Natural killer cell treated with Interleukin-12 subunit alpha and Interleukin-12 subunit beta and Interleukin-15 and Interleukin-18, amount 100 ng/mL, for 72 hours (primary cell): ENCODE measurements at regions not wholly inside any gene's neighbourhood (a gene's known extent, or its start where the extent isn't known, plus 50 kb on each side); places are given as distances from the start of the nearest gene placed in this dataset.
"Not testable (repeated sequence)": the region's sequence is repeated elsewhere in the genome, so short reads cannot be mapped to it uniquely, and the experiment has no call there.

Experiments used
- ATAC-seq, 2 donors: fragments of 150-1000 bp; cut with Tn5 transposase in 1 of 2; sonication (Bioruptor Pico), chemical (Tn5 transposase) in 1 of 2; 2 replicates each; pipeline ENCODE4 v1.10.0; 2021
- DNase-seq: peaks from one replicate; pipeline ENCODE4 v3.0.0; 2022; ENCODE audit warnings: low spot score
- H3K27ac Mint-ChIP-seq, 2 donors: 1 replicate in 1 of 2; 2 replicates in 1 of 2; pipeline ENCODE4 v1.8.0; 2022; ENCODE audit warnings: mixed read lengths in 2 of 2, mild to moderate bottlenecking in 1 of 2, moderate library complexity in 1 of 2
- H3K27me3 Mint-ChIP-seq, 2 donors: 1 replicate in 1 of 2; 2 replicates in 1 of 2; pipeline ENCODE4 v1.8.0; 2022; ENCODE audit warnings: mixed read lengths in 2 of 2
- H3K36me3 Mint-ChIP-seq: one replicate; pipeline ENCODE4 v1.8.0; 2022; ENCODE audit warnings: mixed read lengths
- H3K4me1 Mint-ChIP-seq, 2 donors: 1 replicate in 1 of 2; 2 replicates in 1 of 2; pipeline ENCODE4 v1.8.0; 2022; ENCODE audit warnings: low read depth in 2 of 2, mixed read lengths in 2 of 2, mild to moderate bottlenecking in 1 of 2
- H3K4me3 Mint-ChIP-seq: one replicate; pipeline ENCODE4 v1.8.0; 2022; ENCODE audit warnings: mixed read lengths
- H3K9me3 Mint-ChIP-seq: 2 replicates; pipeline ENCODE4 v1.8.0; 2022; ENCODE audit warnings: mixed read lengths

- Mint-ChIP-seq H3K27ac (no peak overlapping the region), H3K9me3 (no peaks in the 10 kb centered on the region), H3K4me1 (peaks cover 6 to 10% of the 10 kb centered on the region in 2 donors), H3K27me3 (peaks cover 0 to 8% of the 10 kb centered on the region in 2 donors), H3K36me3 (no peaks in the 10 kb centered on the region), H3K4me3 (no peak overlapping the region)
- no peak for ATAC-seq
- no peak for DNase-seq
Observed at GRCh38 chr3:33977227-33977626, 178.8 kb downstream of the PDCD6IP start.

- Mint-ChIP-seq H3K27me3 (peaks cover 5 to 14% of the 10 kb centered on the region in 2 donors), H3K9me3 (no peaks in the 10 kb centered on the region), H3K4me1 (no peaks in the 10 kb centered on the region), H3K36me3 (no peaks in the 10 kb centered on the region), H3K27ac (no peak overlapping the region), H3K4me3 (no peak overlapping the region)
- no peak for ATAC-seq
- DNase-seq: no peak
Observed at GRCh38 chr3:33980252-33980651, 181.8 kb downstream of the PDCD6IP start.

- H3K9me3 Mint-ChIP-seq: no peaks in the 10 kb centered on the region
- ATAC-seq: no peak
- H3K27me3 Mint-ChIP-seq: peaks cover 13 to 27% of the 10 kb centered on the region in 2 donors
- no peak for DNase-seq
- peaks cover 0 to 4% of the 10 kb centered on the region in 2 donors for H3K4me1 Mint-ChIP-seq
- no peak overlapping the region for H3K27ac Mint-ChIP-seq
- H3K4me3 Mint-ChIP-seq: no peak overlapping the region
- peaks cover 5% of the 10 kb centered on the region for H3K36me3 Mint-ChIP-seq
Observed at GRCh38 chr3:33982269-33982798, 183.9 kb downstream of the PDCD6IP start.

GRCh38 chr3:33982949-33983348, 184.5 kb downstream of the PDCD6IP start:
- ATAC-seq, H3K9me3 Mint-ChIP-seq, H3K4me1 Mint-ChIP-seq, H3K4me3 Mint-ChIP-seq, H3K27ac Mint-ChIP-seq, DNase-seq, H3K36me3 Mint-ChIP-seq: not testable (repeated sequence)
- peaks cover 13 to 30% of the 10 kb centered on the region in 2 donors for H3K27me3 Mint-ChIP-seq

GRCh38 chr3:33989229-33989628, 190.8 kb downstream of the PDCD6IP start:
- Mint-ChIP-seq H3K4me3 (no peak overlapping the region), H3K9me3 (no peaks in the 10 kb centered on the region), H3K27me3 (peaks cover 24 to 49% of the 10 kb centered on the region in 2 donors), H3K4me1 (peaks cover 0 to 4% of the 10 kb centered on the region in 2 donors), H3K27ac (no peak overlapping the region), H3K36me3 (peaks cover 11% of the 10 kb centered on the region)
- ATAC-seq (no peak), DNase-seq (no peak)

- H3K9me3 Mint-ChIP-seq: no peaks in the 10 kb centered on the region
- peaks cover 11% of the 10 kb centered on the region for H3K36me3 Mint-ChIP-seq
- H3K27ac Mint-ChIP-seq: no peak overlapping the region
- ATAC-seq: no peak
- H3K4me1 Mint-ChIP-seq: no peaks in the 10 kb centered on the region
- H3K27me3 Mint-ChIP-seq: peaks cover 11 to 26% of the 10 kb centered on the region in 2 donors
- no peak overlapping the region for H3K4me3 Mint-ChIP-seq
- DNase-seq: no peak
Observed at GRCh38 chr3:33991673-33992072, 193.2 kb downstream of the PDCD6IP start.

GRCh38 chr3:33993631-33994030, 195.2 kb downstream of the PDCD6IP start:
- H3K9me3 Mint-ChIP-seq: no peaks in the 10 kb centered on the region
- H3K36me3 Mint-ChIP-seq: peaks cover 11% of the 10 kb centered on the region
- ATAC-seq: no peak
- H3K27ac Mint-ChIP-seq: no peak overlapping the region
- peaks cover 11 to 16% of the 10 kb centered on the region in 2 donors for H3K27me3 Mint-ChIP-seq
- H3K4me3 Mint-ChIP-seq: no peak overlapping the region
- H3K4me1 Mint-ChIP-seq: no peaks in the 10 kb centered on the region
- DNase-seq: no peak

GRCh38 chr3:33994568-33994967, 196.1 kb downstream of the PDCD6IP start:
- no peak for ATAC-seq
- H3K27me3 Mint-ChIP-seq: peaks cover 11 to 15% of the 10 kb centered on the region in 2 donors
- peaks cover 11% of the 10 kb centered on the region for H3K36me3 Mint-ChIP-seq
- H3K4me3 Mint-ChIP-seq: no peak overlapping the region
- H3K27ac Mint-ChIP-seq: no peak overlapping the region
- no peak for DNase-seq
- no peaks in the 10 kb centered on the region for H3K4me1 Mint-ChIP-seq
- no peaks in the 10 kb centered on the region for H3K9me3 Mint-ChIP-seq

GRCh38 chr3:34000301-34000700, 201.9 kb downstream of the PDCD6IP start:
- Mint-ChIP-seq H3K36me3 (no peaks in the 10 kb centered on the region), H3K4me1 (no peaks in the 10 kb centered on the region), H3K27me3 (peaks cover 0 to under 1% of the 10 kb centered on the region in 2 donors), H3K9me3 (no peaks in the 10 kb centered on the region), H3K4me3 (no peak overlapping the region), H3K27ac (no peak overlapping the region)
- no peak for ATAC-seq
- DNase-seq: no peak

GRCh38 chr3:34001022-34001421, 202.6 kb downstream of the PDCD6IP start:
- Mint-ChIP-seq H3K9me3 (no peaks in the 10 kb centered on the region), H3K4me3 (no peak overlapping the region), H3K27me3 (peaks cover 0 to 2% of the 10 kb centered on the region in 2 donors), H3K27ac (no peak overlapping the region), H3K4me1 (no peaks in the 10 kb centered on the region), H3K36me3 (no peaks in the 10 kb centered on the region)
- DNase-seq: no peak
- no peak for ATAC-seq

- Mint-ChIP-seq H3K36me3 (no peaks in the 10 kb centered on the region), H3K4me1 (no peaks in the 10 kb centered on the region)
Observed at GRCh38 chr3:34001990-34002389, 203.6 kb downstream of the PDCD6IP start.

GRCh38 chr3:34002569-34003100, 204.2 kb downstream of the PDCD6IP start:
- no peaks in the 10 kb centered on the region for H3K36me3 Mint-ChIP-seq
- no peak for DNase-seq
- peaks cover 0 to 2% of the 10 kb centered on the region in 2 donors for H3K27me3 Mint-ChIP-seq
- H3K4me3 Mint-ChIP-seq: no peak overlapping the region
- no peaks in the 10 kb centered on the region for H3K4me1 Mint-ChIP-seq
- no peak for ATAC-seq
- H3K9me3 Mint-ChIP-seq: no peaks in the 10 kb centered on the region
- H3K27ac Mint-ChIP-seq: no peak overlapping the region

More at GRCh38 chr3:34001990-34002389, 203.6 kb downstream of the PDCD6IP start:
- Mint-ChIP-seq H3K4me3 (no peak overlapping the region), H3K27ac (no peak overlapping the region), H3K9me3 (no peaks in the 10 kb centered on the region), H3K27me3 (peaks cover 0 to 2% of the 10 kb centered on the region in 2 donors)
- ATAC-seq (no peak), DNase-seq (no peak)

GRCh38 chr3:34005886-34006285, 207.5 kb downstream of the PDCD6IP start:
- Mint-ChIP-seq H3K4me1 (peaks cover 0 to 3% of the 10 kb centered on the region in 2 donors), H3K9me3 (no peaks in the 10 kb centered on the region), H3K27me3 (peaks cover 0 to 2% of the 10 kb centered on the region in 2 donors), H3K36me3 (no peaks in the 10 kb centered on the region), H3K27ac (no peak overlapping the region), H3K4me3 (no peak overlapping the region)
- DNase-seq (no peak), ATAC-seq (no peak)

- DNase-seq (no peak), ATAC-seq (peak; percentile 15 to 56)
- Mint-ChIP-seq H3K9me3 (no peaks in the 10 kb centered on the region), H3K27ac (no peak overlapping the region), H3K4me3 (no peak overlapping the region), H3K4me1 (peaks cover 0 to 3% of the 10 kb centered on the region in 2 donors), H3K27me3 (peaks cover 0 to 2% of the 10 kb centered on the region in 2 donors), H3K36me3 (no peaks in the 10 kb centered on the region)
Observed at GRCh38 chr3:34008191-34008590, 209.8 kb downstream of the PDCD6IP start.
